SK-N-SH (cell line): ENCODE measurements at regions not wholly inside any gene's neighbourhood (a gene's known extent, or its start where the extent isn't known, plus 50 kb on each side); places are given as distances from the start of the nearest gene placed in this dataset.

ENCODE experiments used
- CTCF ChIA-PET: fragments of 300-600, 350-600 bp; formaldehyde crosslinking; extraction: SDS; loops from one replicate; lab custom pipeline; 2021; lab: Yijun Ruan, JAX
- POLR2A ChIA-PET: fragments of 350-600 bp; sonication (Branson Sonifier 250); formaldehyde crosslinking; extraction: SDS; loops from one replicate; lab custom pipeline; 2020; ENCODE audit warnings: antibody characterized with exemption, inconsistent platforms; lab: Yijun Ruan, JAX
- DNase-seq: peaks from one replicate; pipeline ENCODE4 v3.0.0; 2012
- H2AFZ ChIP-seq: fragments of 200-600 bp; sonication (generic); 2 replicates; pipeline ENCODE4 v1.8.1; 2016; ENCODE audit warnings: antibody characterized with exemption, mild to moderate bottlenecking, low read depth
- H3F3A ChIP-seq: fragments of 200-600 bp; sonication (generic); replicated peaks from 2 replicates; pipeline ENCODE3; 2016; ENCODE audit warnings: antibody characterized with exemption, mild to moderate bottlenecking; ENCODE audit not compliant: insufficient read depth
- H3K27ac ChIP-seq, 2 experiments: fragments of 200-500 bp in 1 of 2; fragments of 200-600 bp in 1 of 2; sonication (Bioruptor generic) in 1 of 2; sonication (generic), shearing (Covaris generic) in 1 of 2; 2 replicates each; pipeline versions ENCODE4 v1.5.1 to v1.6.1; 2014 to 2016; ENCODE audit warnings: low read depth in 2 of 2, inconsistent platforms in 1 of 2, low read length in 1 of 2, mild to moderate bottlenecking in 1 of 2, mixed read lengths in 1 of 2
- H3K27me3 ChIP-seq: fragments of 200-600 bp; sonication (generic), shearing (Covaris generic); 2 replicates; pipeline ENCODE4 v1.6.1; 2016; ENCODE audit warnings: mixed run types; ENCODE audit not compliant: insufficient read depth
- H3K36me3 ChIP-seq, 2 experiments: fragments of 200-500 bp in 1 of 2; fragments of 200-600 bp in 1 of 2; sonication (Bioruptor generic) in 1 of 2; sonication (generic) in 1 of 2; replicated peaks in 1 of 2; 2 replicates each; pipeline versions ENCODE3 to v1.5.1; 2014 to 2016; ENCODE audit warnings: low read length in 1 of 2, mild to moderate bottlenecking in 1 of 2; ENCODE audit not compliant: insufficient read depth in 2 of 2, control insufficient read depth in 1 of 2
- H3K4me1 ChIP-seq, 2 experiments: fragments of 200-500 bp in 1 of 2; fragments of 200-600 bp in 1 of 2; sonication (Bioruptor generic) in 1 of 2; sonication (generic), shearing (Covaris generic) in 1 of 2; 2 replicates each; pipeline versions ENCODE4 v1.5.1 to v1.6.1; 2014 to 2016; ENCODE audit warnings: low read depth in 1 of 2, low read length in 1 of 2, mixed run types in 1 of 2; ENCODE audit not compliant: insufficient read depth in 2 of 2, control insufficient read depth in 1 of 2
- H3K4me2 ChIP-seq: fragments of 200-600 bp; sonication (generic), shearing (Covaris generic); 2 replicates; pipeline ENCODE4 v1.6.1; 2017; ENCODE audit warnings: mixed run types
- H3K4me3 ChIP-seq, 2 experiments: fragments of 200-500 bp in 1 of 2; fragments of 200-600 bp in 1 of 2; sonication (Bioruptor generic) in 1 of 2; sonication (generic), shearing (Covaris generic) in 1 of 2; 2 replicates each; pipeline versions ENCODE4 v1.5.1 to v1.8.1; 2014 to 2016; ENCODE audit warnings: low read depth in 2 of 2, inconsistent platforms in 1 of 2, low read length in 1 of 2, mild to moderate bottlenecking in 1 of 2, mixed read lengths in 1 of 2, moderate library complexity in 1 of 2
- H3K79me2 ChIP-seq: fragments of 200-600 bp; sonication (generic); 2 replicates; pipeline ENCODE4 v1.8.1; 2017; ENCODE audit warnings: mild to moderate bottlenecking; ENCODE audit not compliant: insufficient read depth
- H3K9ac ChIP-seq: fragments of 200-600 bp; sonication (generic); 2 replicates; pipeline ENCODE4 v1.6.1; 2017; ENCODE audit warnings: mixed run types
- H3K9me2 ChIP-seq: fragments of 200-600 bp; sonication (generic); 2 replicates; pipeline ENCODE4 v1.6.1; 2017; ENCODE audit warnings: mixed run types
- H3K9me3 ChIP-seq: fragments of 200-600 bp; sonication (generic); 2 replicates; pipeline ENCODE4 v1.6.1; 2017; ENCODE audit warnings: mixed run types, mild to moderate bottlenecking, moderate library complexity
- H4K20me1 ChIP-seq: fragments of 200-600 bp; sonication (generic); 2 replicates; pipeline ENCODE4 v1.6.1; 2017; ENCODE audit warnings: mild to moderate bottlenecking, mixed run types; ENCODE audit not compliant: insufficient read depth
- EP300 ChIP-seq, 2 experiments: IDR thresholded peaks; 2 replicates each; pipeline versions ENCODE4 v1.4.0 to v1.6.1; 2012; ENCODE audit warnings: borderline replicate concordance in 1 of 2, low read depth in 1 of 2, low read length in 1 of 2
- EZH2phosphoT487 ChIP-seq: fragments of 200-600 bp; sonication (generic); IDR thresholded peaks from 2 replicates; pipeline ENCODE4 v1.6.1; 2017; ENCODE audit warnings: low read depth, mixed run types, mild to moderate bottlenecking, antibody characterized with exemption, moderate library complexity, borderline replicate concordance
- FOXJ3 ChIP-seq: sonication (generic); formaldehyde crosslinking; IDR thresholded peaks from 2 replicates; pipeline ENCODE4 v1.5.1; 2020; ENCODE audit warnings: mild to moderate bottlenecking, missing genetic modification reagents
- FOXM1 ChIP-seq: IDR thresholded peaks from 2 replicates; pipeline ENCODE4 v1.4.0; 2012; ENCODE audit warnings: low read depth, mild to moderate bottlenecking
- IRF3 ChIP-seq: fragments of 150-350 bp; IDR thresholded peaks from 2 replicates; pipeline ENCODE4 v1.6.1; 2016; ENCODE audit warnings: mild to moderate bottlenecking, low read depth, low read length
- PBX3 ChIP-seq: IDR thresholded peaks from 2 replicates; pipeline ENCODE4; 2012
- RCOR1 ChIP-seq: fragments of 150-350 bp; IDR thresholded peaks from 2 replicates; pipeline ENCODE4 v1.6.1; 2017; ENCODE audit warnings: antibody characterized with exemption, low read length
- SIN3A ChIP-seq: IDR thresholded peaks from 2 replicates; pipeline ENCODE4 v1.6.1; 2012; ENCODE audit warnings: low read depth, mild to moderate bottlenecking, low read length, moderate library complexity, borderline replicate concordance
- TAF1 ChIP-seq: IDR thresholded peaks from 2 replicates; pipeline ENCODE4 v1.6.1; 2012; ENCODE audit warnings: low read depth, mild to moderate bottlenecking, low read length, moderate library complexity, borderline replicate concordance
- TEAD4 ChIP-seq: IDR thresholded peaks from 2 replicates; pipeline ENCODE4 v1.4.0; 2012; ENCODE audit warnings: mild to moderate bottlenecking, borderline replicate concordance; ENCODE audit not compliant: insufficient read depth
- WGBS: methylation state at CpG from one replicate; pipeline ENCODE4 v1.1.6; 2017; ENCODE audit warnings: low lambda C conversion rate; 5-methylcytosine and 5-hydroxymethylcytosine counted together
- TF ChIP-seq, protein P1 (sequence below): IDR thresholded peaks from 2 replicates; pipeline ENCODE4 v1.4.0; 2012; ENCODE audit warnings: low read depth, borderline replicate concordance
- TF ChIP-seq, protein P2 (sequence below): IDR thresholded peaks from 2 replicates; pipeline ENCODE4 v1.4.0; 2012; ENCODE audit warnings: low read depth
- TF ChIP-seq, protein P3 (sequence below): fragments of 200-600 bp; sonication (generic); IDR thresholded peaks from 2 replicates; pipeline ENCODE4 v1.6.1; 2017; ENCODE audit warnings: antibody characterized with exemption, mild to moderate bottlenecking, moderate library complexity

DNA sequence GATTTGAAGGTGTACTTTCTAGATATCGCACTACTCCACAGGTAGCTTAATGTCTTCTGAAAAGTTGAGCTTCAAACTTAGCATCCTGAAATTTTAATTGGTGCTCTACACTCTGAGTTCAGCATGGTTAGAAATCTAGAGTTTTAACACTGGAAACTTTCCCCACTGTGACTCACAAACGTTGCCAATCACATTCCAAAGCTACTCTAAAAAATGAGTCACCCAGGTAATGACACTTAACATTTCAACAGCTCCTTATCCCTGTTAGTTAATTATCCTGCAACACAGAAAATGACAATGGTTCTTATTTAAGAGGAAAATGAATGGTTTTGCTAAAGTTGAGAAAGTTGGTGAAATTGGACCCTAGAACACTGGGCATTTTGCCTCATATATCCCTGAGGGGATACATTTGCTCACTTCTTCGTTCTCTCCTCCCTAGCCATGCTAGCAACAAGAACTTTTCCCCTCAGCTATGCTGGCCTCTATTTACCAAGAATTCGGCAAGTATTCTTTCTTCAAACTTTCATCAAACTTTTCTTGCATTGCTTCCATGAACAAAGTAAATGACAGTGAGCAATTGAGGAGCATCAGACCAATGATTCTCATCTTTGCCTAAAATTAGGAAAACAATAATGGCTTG, 1024.1 kb upstream of the KLHL29 start:
- POLR2A ChIA-PET: no interaction called here
- 13% methylated on average over 4 of the region's 4 CpGs for WGBS
- TF ChIP-seq PBX3 (no peak), EZH2phosphoT487 (no peak), TEAD4 (no peak), RCOR1 (no peak), FOXM1 (no peak), FOXJ3 (CRISPR knock-in tag) (no peak)
- TF ChIP-seq, protein P1, sequence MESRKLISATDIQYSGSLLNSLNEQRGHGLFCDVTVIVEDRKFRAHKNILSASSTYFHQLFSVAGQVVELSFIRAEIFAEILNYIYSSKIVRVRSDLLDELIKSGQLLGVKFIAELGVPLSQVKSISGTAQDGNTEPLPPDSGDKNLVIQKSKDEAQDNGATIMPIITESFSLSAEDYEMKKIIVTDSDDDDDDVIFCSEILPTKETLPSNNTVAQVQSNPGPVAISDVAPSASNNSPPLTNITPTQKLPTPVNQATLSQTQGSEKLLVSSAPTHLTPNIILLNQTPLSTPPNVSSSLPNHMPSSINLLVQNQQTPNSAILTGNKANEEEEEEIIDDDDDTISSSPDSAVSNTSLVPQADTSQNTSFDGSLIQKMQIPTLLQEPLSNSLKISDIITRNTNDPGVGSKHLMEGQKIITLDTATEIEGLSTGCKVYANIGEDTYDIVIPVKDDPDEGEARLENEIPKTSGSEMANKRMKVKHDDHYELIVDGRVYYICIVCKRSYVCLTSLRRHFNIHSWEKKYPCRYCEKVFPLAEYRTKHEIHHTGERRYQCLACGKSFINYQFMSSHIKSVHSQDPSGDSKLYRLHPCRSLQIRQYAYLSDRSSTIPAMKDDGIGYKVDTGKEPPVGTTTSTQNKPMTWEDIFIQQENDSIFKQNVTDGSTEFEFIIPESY: no peak

GRCh38 chr2:22361571-22361970, 1023.4 kb upstream of the KLHL29 start:
- Histone ChIP-seq H3K27ac (no peak overlapping the region), H4K20me1 (no peaks in the 10 kb centered on the region), H3F3A (no peaks in the 10 kb centered on the region), H3K4me3 (no peak overlapping the region), H3K4me1 (no peaks in the 10 kb centered on the region), H3K9me2 (no peaks in the 10 kb centered on the region), H3K36me3 (no peaks in the 10 kb centered on the region), H3K9me3 (peaks cover 6% of the 10 kb centered on the region), H3K4me2 (no peak overlapping the region), H2AFZ (no peak overlapping the region), H3K9ac (no peak overlapping the region), H3K79me2 (no peaks in the 10 kb centered on the region), H3K27me3 (no peaks in the 10 kb centered on the region)
- no peak for DNase-seq
- POLR2A ChIA-PET: no interaction called here
- 20% methylated on average over 2 of the region's 2 CpGs for WGBS
- CTCF ChIA-PET: interaction anchor here (0.6 kb wide), 1 partner anchor 1936 kb away, joined by 3 read pairs; no protein-coding TSS in a partner anchor
- TF ChIP-seq, protein P2, sequence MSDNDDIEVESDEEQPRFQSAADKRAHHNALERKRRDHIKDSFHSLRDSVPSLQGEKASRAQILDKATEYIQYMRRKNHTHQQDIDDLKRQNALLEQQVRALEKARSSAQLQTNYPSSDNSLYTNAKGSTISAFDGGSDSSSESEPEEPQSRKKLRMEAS: no peak
- TF ChIP-seq TAF1: no peak
- no peak for TF ChIP-seq RCOR1
- TF ChIP-seq, protein P1: no peak
- no peak for TF ChIP-seq EP300 (IDR thresholded peaks at IDR 0.05; ENCODE audit: borderline replicate concordance in 1 of 2, low read depth in 1 of 2, low read length in 1 of 2)
- no peak for TF ChIP-seq SIN3A
- TF ChIP-seq, protein P3, sequence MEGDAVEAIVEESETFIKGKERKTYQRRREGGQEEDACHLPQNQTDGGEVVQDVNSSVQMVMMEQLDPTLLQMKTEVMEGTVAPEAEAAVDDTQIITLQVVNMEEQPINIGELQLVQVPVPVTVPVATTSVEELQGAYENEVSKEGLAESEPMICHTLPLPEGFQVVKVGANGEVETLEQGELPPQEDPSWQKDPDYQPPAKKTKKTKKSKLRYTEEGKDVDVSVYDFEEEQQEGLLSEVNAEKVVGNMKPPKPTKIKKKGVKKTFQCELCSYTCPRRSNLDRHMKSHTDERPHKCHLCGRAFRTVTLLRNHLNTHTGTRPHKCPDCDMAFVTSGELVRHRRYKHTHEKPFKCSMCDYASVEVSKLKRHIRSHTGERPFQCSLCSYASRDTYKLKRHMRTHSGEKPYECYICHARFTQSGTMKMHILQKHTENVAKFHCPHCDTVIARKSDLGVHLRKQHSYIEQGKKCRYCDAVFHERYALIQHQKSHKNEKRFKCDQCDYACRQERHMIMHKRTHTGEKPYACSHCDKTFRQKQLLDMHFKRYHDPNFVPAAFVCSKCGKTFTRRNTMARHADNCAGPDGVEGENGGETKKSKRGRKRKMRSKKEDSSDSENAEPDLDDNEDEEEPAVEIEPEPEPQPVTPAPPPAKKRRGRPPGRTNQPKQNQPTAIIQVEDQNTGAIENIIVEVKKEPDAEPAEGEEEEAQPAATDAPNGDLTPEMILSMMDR: no peak
- no peak for TF ChIP-seq IRF3

More for the DNA sequence above, 1024.1 kb upstream of the KLHL29 start:
- Histone ChIP-seq H3K9ac (no peak overlapping the region), H3K27me3 (no peaks in the 10 kb centered on the region), H2AFZ (no peak overlapping the region), H3K79me2 (no peaks in the 10 kb centered on the region), H3K4me2 (no peak overlapping the region), H3K36me3 (no peaks in the 10 kb centered on the region), H3K4me1 (no peaks in the 10 kb centered on the region), H3F3A (no peaks in the 10 kb centered on the region), H3K9me2 (no peaks in the 10 kb centered on the region), H3K27ac (no peak overlapping the region), H4K20me1 (no peaks in the 10 kb centered on the region), H3K9me3 (peaks cover 6% of the 10 kb centered on the region; the same call in 1 of the 2 replicates), H3K4me3 (no peak overlapping the region)
- CTCF ChIA-PET: no interaction called here
- DNase-seq: no peak
